ENCODE measurements at regions not wholly inside any gene's neighbourhood (a gene's known extent, or its start where the extent isn't known, plus 50 kb on each side); places are given as distances from the start of the nearest gene placed in this dataset.

GRCh38 chr5:3715062-3715461, 119.4 kb downstream of the IRX1 start:
- Histone ChIP-seq H3K4me3 (IDR thresholded peaks at IDR 0.05; ENCODE audit: insufficient read depth, low read depth, low read length) (no peak overlapping the region), H3K27me3 (ENCODE audit: insufficient read depth, low read depth) (no peaks in the 10 kb centered on the region), H4K20me1 (ENCODE audit: insufficient read depth) (no peaks in the 10 kb centered on the region), H3K79me2 (ENCODE audit: insufficient read depth, low read depth) (no peaks in the 10 kb centered on the region), H3K9ac (no peak overlapping the region), H3K4me2 (no peak overlapping the region), H3K27ac (no peak overlapping the region), H3K36me3 (ENCODE audit: insufficient read depth) (no peaks in the 10 kb centered on the region), H2AFZ (ENCODE audit: low read depth) (no peak overlapping the region), H3K4me1 (ENCODE audit: low read depth, poor library complexity, severe bottlenecking) (no peaks in the 10 kb centered on the region)
- no peak for TF ChIP-seq CTCF (conservative IDR thresholded peaks at IDR 0.05; ENCODE audit: low read depth, low read length)

GRCh38 chr5:3729631-3730030, 134.0 kb downstream of the IRX1 start:
- no peak overlapping the region for H3K4me3 ChIP-seq (IDR thresholded peaks at IDR 0.05; ENCODE audit: insufficient read depth, low read depth, low read length)

GRCh38 chr5:3734632-3735031, 139.0 kb downstream of the IRX1 start:
- Histone ChIP-seq H3K27ac (no peak overlapping the region), H3K79me2 (ENCODE audit: insufficient read depth, low read depth) (no peaks in the 10 kb centered on the region), H4K20me1 (ENCODE audit: insufficient read depth) (no peaks in the 10 kb centered on the region), H3K36me3 (ENCODE audit: insufficient read depth) (no peaks in the 10 kb centered on the region), H3K4me2 (no peak overlapping the region), H3K9ac (no peak overlapping the region), H3K27me3 (ENCODE audit: insufficient read depth, low read depth) (no peaks in the 10 kb centered on the region), H2AFZ (ENCODE audit: low read depth) (no peak overlapping the region), H3K4me3 (IDR thresholded peaks at IDR 0.05; ENCODE audit: insufficient read depth, low read depth, low read length) (no peak overlapping the region), H3K4me1 (ENCODE audit: low read depth, poor library complexity, severe bottlenecking) (no peaks in the 10 kb centered on the region)
- TF ChIP-seq CTCF (conservative IDR thresholded peaks at IDR 0.05; ENCODE audit: low read depth, low read length) = no peak

More at GRCh38 chr5:3729631-3730030, 134.0 kb downstream of the IRX1 start:
- Histone ChIP-seq H3K36me3 (ENCODE audit: insufficient read depth) (no peaks in the 10 kb centered on the region), H3K4me1 (ENCODE audit: low read depth, poor library complexity, severe bottlenecking) (no peaks in the 10 kb centered on the region), H3K9ac (no peak overlapping the region), H4K20me1 (ENCODE audit: insufficient read depth) (no peaks in the 10 kb centered on the region), H2AFZ (ENCODE audit: low read depth) (no peak overlapping the region), H3K27ac (no peak overlapping the region), H3K27me3 (ENCODE audit: insufficient read depth, low read depth) (no peaks in the 10 kb centered on the region), H3K4me2 (no peak overlapping the region), H3K79me2 (ENCODE audit: insufficient read depth, low read depth) (no peaks in the 10 kb centered on the region)
- TF ChIP-seq CTCF (conservative IDR thresholded peaks at IDR 0.05; ENCODE audit: low read depth, low read length) = no peak

- H3K4me1 ChIP-seq (ENCODE audit: low read depth, poor library complexity, severe bottlenecking) = no peaks in the 10 kb centered on the region
- no peak overlapping the region for H2AFZ ChIP-seq (ENCODE audit: low read depth)
- no peaks in the 10 kb centered on the region for H4K20me1 ChIP-seq (ENCODE audit: insufficient read depth)
- no peaks in the 10 kb centered on the region for H3K79me2 ChIP-seq (ENCODE audit: insufficient read depth, low read depth)
- no peak for TF ChIP-seq CTCF (conservative IDR thresholded peaks at IDR 0.05; ENCODE audit: low read depth, low read length)
- no peak overlapping the region for H3K4me2 ChIP-seq
- H3K27me3 ChIP-seq (ENCODE audit: insufficient read depth, low read depth) = no peaks in the 10 kb centered on the region
- H3K36me3 ChIP-seq (ENCODE audit: insufficient read depth) = no peaks in the 10 kb centered on the region
- no peak overlapping the region for H3K9ac ChIP-seq
- H3K4me3 ChIP-seq (IDR thresholded peaks at IDR 0.05; ENCODE audit: insufficient read depth, low read depth, low read length) = no peak overlapping the region
- no peak overlapping the region for H3K27ac ChIP-seq
These were observed 140.8 kb downstream of the IRX1 start for GRCh38 chr5:3736466-3736865.
